Skeletal muscle satellite cell (primary cell): ENCODE measurements at regions not wholly inside any gene's neighbourhood (a gene's known extent, or its start where the extent isn't known, plus 50 kb on each side); places are given as distances from the start of the nearest gene placed in this dataset.

Experiments used
- H3K27me3 ChIP-seq: 2 replicates; pipeline ENCODE4 v1.7.0; 2013; ENCODE audit warnings: low read length; ENCODE audit not compliant: control insufficient read depth, insufficient read depth
- H3K36me3 ChIP-seq: 2 replicates; pipeline ENCODE4 v1.7.0; 2013; ENCODE audit warnings: mild to moderate bottlenecking, control low read depth, low read length; ENCODE audit not compliant: insufficient read depth
- H3K4me1 ChIP-seq: 2 replicates; pipeline ENCODE4 v1.7.0; 2013; ENCODE audit warnings: low read length; ENCODE audit not compliant: control insufficient read depth, insufficient read depth
- H3K4me2 ChIP-seq: 2 replicates; pipeline ENCODE4 v1.7.0; 2013; ENCODE audit warnings: mild to moderate bottlenecking, low read length
- H3K4me3 ChIP-seq: 2 replicates; pipeline ENCODE4 v1.7.0; 2013; ENCODE audit warnings: low read length
- H3K9ac ChIP-seq: 2 replicates; pipeline ENCODE4 v1.7.0; 2013; ENCODE audit warnings: mild to moderate bottlenecking, low read depth, low read length, moderate library complexity
- H3K9me3 ChIP-seq: replicated peaks from 2 replicates; pipeline ENCODE4 v1.7.0; 2013; ENCODE audit warnings: mild to moderate bottlenecking, control low read depth, low read length

DNA sequence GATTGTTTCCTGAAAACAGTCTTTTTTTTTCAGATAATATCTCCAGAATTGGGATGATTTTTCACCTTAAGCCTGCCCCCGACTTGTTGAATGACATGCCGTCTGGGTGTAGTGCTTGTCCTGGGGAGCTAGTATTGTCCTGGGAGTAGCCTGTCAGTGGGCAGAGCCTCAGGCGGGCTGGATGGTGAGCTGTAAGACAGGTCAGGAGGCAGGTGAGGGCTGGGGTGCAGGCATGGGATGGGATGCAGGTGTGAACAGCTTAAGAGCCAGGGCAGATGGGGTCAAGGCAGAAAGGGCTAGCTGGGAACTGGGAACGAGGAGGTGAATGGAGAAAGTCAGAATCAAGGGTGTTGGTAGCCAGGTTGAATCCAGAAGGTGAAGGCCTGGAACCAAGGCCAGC lies 200.2 kb downstream of the CSNK2A3 start:
- Histone ChIP-seq H3K36me3 (no peaks in the 10 kb centered on the region), H3K27me3 (peaks cover 20% of the 10 kb centered on the region), H3K9me3 (no peaks in the 10 kb centered on the region), H3K9ac (no peak overlapping the region), H3K4me1 (peaks cover 5% of the 10 kb centered on the region), H3K4me2 (no peak overlapping the region), H3K4me3 (no peak overlapping the region)

DNA sequence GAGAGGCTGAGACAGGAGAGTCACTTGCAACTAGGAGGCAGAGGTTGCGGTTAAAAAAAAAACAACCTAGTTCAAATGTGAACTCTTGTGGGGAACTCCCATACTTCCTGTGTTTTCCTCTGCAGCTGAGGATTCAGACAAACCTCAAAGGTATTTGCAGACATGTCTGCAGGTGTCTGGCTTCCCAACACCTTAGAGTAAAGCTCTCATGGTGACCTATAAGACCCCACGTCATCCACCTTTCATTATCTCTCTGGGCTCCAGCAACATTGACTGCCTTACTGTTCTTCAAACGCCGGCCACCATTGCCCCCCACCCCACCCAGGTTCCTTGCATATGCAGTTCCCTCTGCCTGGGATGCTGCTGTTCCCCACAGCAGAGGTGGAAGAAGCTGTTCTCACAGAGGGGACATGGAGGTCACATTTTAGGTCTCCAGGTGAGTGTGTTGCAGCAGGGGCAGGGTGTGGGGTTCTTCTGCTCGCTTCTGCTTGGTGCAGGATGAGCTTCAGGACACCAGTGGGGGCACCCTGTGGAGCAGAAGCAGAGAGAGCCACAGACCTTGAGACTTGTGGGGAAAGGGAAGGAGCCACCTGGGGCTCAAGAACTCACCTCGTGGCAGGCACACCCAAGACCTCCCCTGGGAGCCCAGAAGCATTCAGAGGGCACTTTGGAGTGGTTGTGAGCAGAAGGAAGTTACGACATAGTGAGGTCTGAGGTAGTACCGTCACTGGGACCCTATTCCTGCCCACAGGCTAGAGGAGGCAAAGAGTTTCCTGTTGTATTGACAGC lies 203.2 kb downstream of the CSNK2A3 start:
- peaks cover 21% of the 10 kb centered on the region for H3K27me3 ChIP-seq
- H3K4me2 ChIP-seq: no peak overlapping the region
- H3K4me3 ChIP-seq: no peak overlapping the region
- H3K9me3 ChIP-seq: no peaks in the 10 kb centered on the region
- no peak overlapping the region for H3K9ac ChIP-seq
- H3K4me1 ChIP-seq: peaks cover 6% of the 10 kb centered on the region
- H3K36me3 ChIP-seq: no peaks in the 10 kb centered on the region

DNA sequence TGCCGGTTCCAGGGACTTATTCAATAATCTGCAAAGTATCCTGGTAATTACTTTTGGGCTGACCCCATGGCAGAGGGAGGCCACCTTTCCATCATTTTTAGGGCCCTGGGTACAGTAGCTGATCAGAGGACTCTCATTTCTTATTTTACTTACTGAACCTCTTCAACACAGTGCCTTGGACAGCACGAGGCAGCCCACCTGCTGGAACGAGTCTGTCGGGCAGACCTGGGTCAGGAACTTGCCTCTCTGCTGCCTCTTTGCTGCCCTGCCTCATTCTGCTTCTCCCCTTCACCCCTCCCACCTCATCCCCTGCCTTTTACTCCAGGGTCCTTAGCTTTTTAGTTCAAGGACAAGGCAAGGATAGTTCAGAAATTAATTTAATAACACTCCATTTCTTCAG lies 204.5 kb downstream of the CSNK2A3 start:
- Histone ChIP-seq H3K36me3 (no peaks in the 10 kb centered on the region), H3K9me3 (no peaks in the 10 kb centered on the region), H3K4me2 (no peak overlapping the region), H3K4me3 (no peak overlapping the region), H3K9ac (no peak overlapping the region), H3K4me1 (peaks cover 6% of the 10 kb centered on the region), H3K27me3 (peaks cover 17% of the 10 kb centered on the region)

DNA sequence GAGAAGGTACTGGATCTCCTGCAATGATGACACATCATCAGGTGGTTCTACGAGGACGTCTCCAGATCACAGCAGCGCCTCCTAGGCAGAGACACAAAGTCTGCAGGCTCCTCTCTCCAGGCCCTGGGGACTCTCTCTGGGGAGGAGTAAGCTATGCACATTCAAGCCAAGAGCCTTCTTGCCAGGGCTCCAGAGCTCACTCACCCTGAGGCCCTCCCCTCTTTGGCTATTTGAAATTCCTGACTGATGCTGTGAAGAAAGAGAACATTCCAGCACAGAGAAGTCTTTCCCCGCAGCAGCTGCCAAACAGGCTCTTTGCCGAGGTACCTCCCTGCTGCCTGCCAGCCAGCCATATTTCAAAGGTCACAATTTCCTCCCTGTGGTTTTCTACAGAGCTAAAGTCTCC lies 204.9 kb downstream of the CSNK2A3 start:
- Histone ChIP-seq H3K4me2 (no peak overlapping the region), H3K36me3 (no peaks in the 10 kb centered on the region), H3K4me3 (no peak overlapping the region), H3K9ac (no peak overlapping the region), H3K27me3 (peaks cover 15% of the 10 kb centered on the region), H3K9me3 (no peaks in the 10 kb centered on the region), H3K4me1 (peaks cover 6% of the 10 kb centered on the region)

DNA sequence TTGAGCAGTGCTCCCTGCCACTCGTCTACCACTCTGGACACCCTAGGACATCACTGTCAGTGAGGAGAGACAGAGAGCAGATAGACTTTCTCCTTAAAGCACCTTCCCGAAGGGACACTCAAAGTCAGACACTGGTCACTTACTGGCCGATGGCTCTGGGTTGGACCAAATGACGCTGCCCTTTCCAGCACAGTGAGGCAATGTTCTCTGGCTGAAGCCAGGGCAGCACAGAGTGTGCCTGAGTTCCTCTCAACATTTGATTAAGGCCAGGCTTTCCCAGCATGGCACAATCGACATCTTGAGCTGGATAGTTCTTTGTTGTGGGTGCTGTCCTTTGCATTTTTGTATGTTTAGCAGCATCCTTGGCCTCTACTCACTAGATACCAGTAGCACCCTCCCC lies 206.2 kb downstream of the CSNK2A3 start:
- Histone ChIP-seq H3K9me3 (no peaks in the 10 kb centered on the region), H3K36me3 (no peaks in the 10 kb centered on the region), H3K4me2 (no peak overlapping the region), H3K9ac (no peak overlapping the region), H3K4me3 (no peak overlapping the region), H3K27me3 (peaks cover 22% of the 10 kb centered on the region), H3K4me1 (peaks cover 6% of the 10 kb centered on the region)

DNA sequence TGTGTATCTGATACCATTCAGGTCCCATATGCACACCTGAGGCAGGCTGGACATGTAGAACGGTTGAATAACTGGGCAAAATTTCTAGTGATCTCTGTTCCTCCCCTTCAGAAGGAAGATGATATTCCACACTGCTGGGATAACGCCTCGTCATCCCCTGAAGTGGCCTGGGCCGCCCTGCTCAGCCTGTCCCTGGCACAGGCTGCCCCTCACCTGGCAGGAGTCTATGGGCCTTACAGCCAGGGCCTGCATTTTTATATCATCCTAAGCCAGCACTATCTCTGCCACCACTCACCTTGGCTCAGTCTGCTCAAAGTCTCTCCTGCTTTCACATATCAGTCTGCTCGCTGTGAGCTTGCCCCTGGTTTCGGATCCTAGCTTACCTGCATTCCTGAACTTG lies 209.2 kb downstream of the CSNK2A3 start:
- H3K9me3 ChIP-seq: no peaks in the 10 kb centered on the region
- no peak overlapping the region for H3K4me2 ChIP-seq
- peaks cover 26% of the 10 kb centered on the region for H3K27me3 ChIP-seq
- H3K4me1 ChIP-seq: peaks cover 6% of the 10 kb centered on the region
- H3K36me3 ChIP-seq: no peaks in the 10 kb centered on the region
- H3K4me3 ChIP-seq: no peak overlapping the region
- no peak overlapping the region for H3K9ac ChIP-seq

DNA sequence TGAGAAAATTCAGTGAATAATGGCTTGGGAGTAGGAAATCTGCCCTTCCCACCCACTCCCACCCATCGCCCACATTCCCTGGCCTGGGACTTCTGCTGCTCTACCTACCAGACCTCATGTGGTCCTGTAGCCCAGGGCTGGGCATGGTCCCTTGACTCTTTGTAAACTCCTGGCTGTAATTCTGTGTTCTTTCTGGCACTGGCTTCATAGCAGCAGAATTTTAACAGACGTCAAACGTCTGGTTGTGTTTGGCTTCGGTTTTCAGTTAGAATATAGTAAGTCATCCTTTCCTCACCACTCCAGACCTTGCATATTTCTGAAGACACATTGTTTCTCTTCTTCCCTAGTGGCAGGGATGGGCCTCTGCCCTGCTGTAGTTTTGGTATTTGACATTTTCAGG lies 210.6 kb downstream of the CSNK2A3 start:
- no peak overlapping the region for H3K9ac ChIP-seq
- no peaks in the 10 kb centered on the region for H3K9me3 ChIP-seq
- H3K4me1 ChIP-seq: no peaks in the 10 kb centered on the region
- no peak overlapping the region for H3K4me3 ChIP-seq
- H3K27me3 ChIP-seq: peaks cover 26% of the 10 kb centered on the region
- H3K36me3 ChIP-seq: no peaks in the 10 kb centered on the region
- H3K4me2 ChIP-seq: no peak overlapping the region

DNA sequence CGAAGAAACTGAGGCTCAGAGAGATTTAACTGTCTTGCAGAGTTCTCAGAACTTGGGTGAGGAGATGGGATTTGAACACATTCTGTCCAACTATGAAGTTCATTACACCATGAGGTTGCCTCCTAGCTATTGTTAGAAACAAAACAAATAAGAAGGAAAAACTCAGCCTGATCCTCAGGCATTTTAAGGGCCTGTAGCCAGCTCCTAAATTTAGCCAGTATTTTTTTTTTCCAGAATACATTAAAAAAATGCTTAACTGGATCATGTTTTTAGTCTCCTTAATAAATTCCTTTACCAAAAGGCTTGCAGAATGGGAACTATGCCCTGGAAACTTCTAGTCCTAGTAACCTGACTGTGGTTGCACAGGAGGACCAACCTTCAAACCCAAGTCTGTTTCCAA lies 212.0 kb downstream of the CSNK2A3 start:
- Histone ChIP-seq H3K9ac (no peak overlapping the region), H3K4me3 (no peak overlapping the region), H3K27me3 (peaks cover 27% of the 10 kb centered on the region), H3K9me3 (no peaks in the 10 kb centered on the region), H3K4me1 (no peaks in the 10 kb centered on the region), H3K36me3 (no peaks in the 10 kb centered on the region), H3K4me2 (no peak overlapping the region)

DNA sequence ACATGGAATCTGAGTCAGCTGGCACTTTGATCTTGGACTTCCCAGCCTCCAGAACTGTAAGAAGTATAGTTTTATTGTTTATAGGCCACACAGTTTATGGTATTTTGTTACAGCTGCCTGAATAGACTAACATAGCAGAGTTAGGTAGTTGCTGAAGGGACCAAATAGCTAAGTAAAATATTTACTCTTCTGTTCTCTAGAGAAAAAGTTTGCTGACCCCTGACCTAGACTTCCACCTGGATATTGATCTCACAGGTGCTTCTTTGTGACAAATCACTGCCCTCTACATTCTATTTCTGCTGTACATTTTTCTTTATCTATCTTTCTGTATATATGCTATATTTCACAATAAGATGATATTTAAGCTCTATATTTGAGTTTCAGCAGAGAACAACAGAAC lies 212.5 kb downstream of the CSNK2A3 start:
- no peak overlapping the region for H3K4me2 ChIP-seq
- no peaks in the 10 kb centered on the region for H3K4me1 ChIP-seq

DNA sequence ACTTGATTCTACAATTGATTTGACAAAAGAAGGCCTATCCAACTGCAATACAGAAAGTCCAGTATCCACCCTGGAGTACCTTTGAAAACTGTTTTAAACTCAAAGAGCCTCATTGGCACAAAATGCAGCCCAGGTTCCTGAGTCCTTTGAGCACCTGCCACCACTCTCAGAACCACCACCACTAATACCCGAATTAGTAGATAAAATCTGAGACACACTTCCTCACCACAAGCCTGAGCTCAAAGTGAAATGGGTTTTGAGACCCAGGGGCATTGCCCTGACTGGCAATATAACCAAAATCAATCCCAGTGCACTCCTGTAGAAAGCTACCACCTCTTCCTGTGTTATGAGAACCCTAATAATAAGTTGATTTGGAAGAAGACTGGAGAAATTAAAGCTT lies 215.7 kb downstream of the CSNK2A3 start:
- no peaks in the 10 kb centered on the region for H3K36me3 ChIP-seq
- H3K27me3 ChIP-seq: peaks cover 48% of the 10 kb centered on the region
- no peak overlapping the region for H3K4me3 ChIP-seq
- no peak overlapping the region for H3K4me2 ChIP-seq
- H3K4me1 ChIP-seq: no peaks in the 10 kb centered on the region
- H3K9me3 ChIP-seq: no peaks in the 10 kb centered on the region
- H3K9ac ChIP-seq: no peak overlapping the region

More for the DNA sequence above, 212.5 kb downstream of the CSNK2A3 start:
- Histone ChIP-seq H3K36me3 (no peaks in the 10 kb centered on the region), H3K4me3 (no peak overlapping the region), H3K27me3 (peaks cover 32% of the 10 kb centered on the region), H3K9ac (no peak overlapping the region), H3K9me3 (no peaks in the 10 kb centered on the region)

DNA sequence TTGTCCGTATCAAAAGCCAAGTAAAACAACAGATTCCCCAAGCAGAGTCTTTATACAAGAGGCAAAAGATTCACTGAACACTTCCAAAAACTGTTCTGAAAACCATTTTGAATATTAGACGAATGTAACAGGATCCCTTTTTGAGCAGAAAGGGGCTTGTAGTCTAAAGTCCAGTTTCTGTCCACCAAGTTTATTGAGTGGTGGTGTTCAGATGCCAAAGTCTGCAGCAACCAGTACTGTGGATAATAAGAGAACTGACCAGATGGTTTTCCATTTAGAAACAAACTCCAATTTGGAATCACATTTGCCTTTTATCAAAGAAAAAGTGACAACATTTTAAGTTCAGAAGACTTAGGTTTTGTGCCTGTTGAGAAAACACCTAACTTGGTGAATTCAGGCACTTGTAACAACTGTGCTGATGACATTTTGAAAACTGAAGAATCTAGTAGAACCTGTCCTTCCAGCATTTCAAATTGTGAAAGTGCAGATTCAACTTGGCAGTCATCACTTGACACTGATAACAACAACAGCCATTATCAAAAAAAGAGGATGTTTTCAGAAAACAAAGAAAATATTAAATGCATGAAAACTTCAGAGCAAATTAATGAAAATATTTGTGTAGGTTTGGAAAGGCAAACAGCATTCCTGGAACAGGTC lies 217.1 kb downstream of the CSNK2A3 start:
- H3K9ac ChIP-seq: no peak overlapping the region
- H3K4me2 ChIP-seq: no peak overlapping the region
- H3K27me3 ChIP-seq: peaks cover 42% of the 10 kb centered on the region
- no peaks in the 10 kb centered on the region for H3K36me3 ChIP-seq
- no peak overlapping the region for H3K4me3 ChIP-seq
- no peaks in the 10 kb centered on the region for H3K9me3 ChIP-seq
- no peaks in the 10 kb centered on the region for H3K4me1 ChIP-seq

DNA sequence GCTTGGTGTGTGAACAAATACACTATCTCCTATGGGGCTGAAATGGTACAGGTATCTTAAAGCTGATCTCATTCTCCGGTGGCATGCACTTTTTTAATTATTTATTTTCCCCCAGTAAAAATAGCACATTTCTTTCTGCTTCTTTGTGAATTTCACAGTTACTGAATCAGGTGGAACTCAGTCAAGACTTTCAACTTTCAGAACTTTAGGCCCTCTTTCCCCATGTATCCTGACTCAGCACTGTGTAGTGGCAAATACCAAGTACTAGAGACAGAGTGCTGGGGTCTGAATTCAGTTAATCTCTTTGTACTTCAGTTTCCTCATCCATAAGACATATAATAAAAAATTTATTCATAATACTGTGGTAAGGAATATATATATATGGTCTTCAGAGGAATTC lies 223.9 kb downstream of the CSNK2A3 start:
- Histone ChIP-seq H3K9ac (no peak overlapping the region), H3K36me3 (no peaks in the 10 kb centered on the region), H3K27me3 (peaks cover 65% of the 10 kb centered on the region), H3K4me2 (no peak overlapping the region), H3K9me3 (no peaks in the 10 kb centered on the region), H3K4me3 (no peak overlapping the region), H3K4me1 (no peaks in the 10 kb centered on the region)
